MM.1S (cell line): ENCODE measurements at regions not wholly inside any gene's neighbourhood (a gene's known extent, or its start where the extent isn't known, plus 50 kb on each side); places are given as distances from the start of the nearest gene placed in this dataset.

ENCODE experiments used
- DNase-seq: peaks from one replicate; pipeline ENCODE4 v3.0.0-alpha.2; 2015
- H2AFZ ChIP-seq: fragments of 300-600 bp; sonication (generic); 2 replicates; pipeline ENCODE4 v1.6.0; 2016; ENCODE audit warnings: antibody characterized with exemption, low read length
- H3F3A ChIP-seq: fragments of 300-600 bp; sonication (generic); 2 replicates; pipeline ENCODE4 v1.6.1; 2016; ENCODE audit warnings: mild to moderate bottlenecking, antibody characterized with exemption, low read length, moderate library complexity, mixed read lengths; ENCODE audit not compliant: insufficient read depth
- H3K27ac ChIP-seq: fragments of 300-600 bp; sonication (generic); 2 replicates; pipeline ENCODE4 v1.5.1; 2016; ENCODE audit warnings: mild to moderate bottlenecking, low read length
- H3K27me3 ChIP-seq: fragments of 300-600 bp; sonication (generic); replicated peaks from 2 replicates; pipeline ENCODE4 v1.6.0; 2016; ENCODE audit warnings: low read length; ENCODE audit not compliant: insufficient read depth
- H3K36me3 ChIP-seq: fragments of 300-600 bp; sonication (generic); replicated peaks from 2 replicates; pipeline ENCODE4 v1.6.1; 2016; ENCODE audit warnings: mild to moderate bottlenecking, low read length, mixed read lengths; ENCODE audit not compliant: insufficient read depth
- H3K4me1 ChIP-seq: fragments of 300-600 bp; sonication (generic); 2 replicates; pipeline ENCODE4 v1.6.1; 2016; ENCODE audit warnings: low read length, mixed read lengths
- H3K4me2 ChIP-seq: fragments of 300-600 bp; sonication (generic); 2 replicates; pipeline ENCODE4 v1.6.0; 2016; ENCODE audit warnings: low read depth, low read length
- H3K4me3 ChIP-seq: fragments of 300-600 bp; sonication (generic); 2 replicates; pipeline ENCODE4 v1.5.1; 2016; ENCODE audit warnings: low read length, mixed read lengths
- H3K79me2 ChIP-seq: fragments of 300-600 bp; sonication (generic); 2 replicates; pipeline ENCODE4 v1.6.1; 2016; ENCODE audit warnings: mixed run types, low read length, mixed read lengths
- H3K9ac ChIP-seq: fragments of 300-600 bp; sonication (generic); 2 replicates; pipeline ENCODE4 v1.6.1; 2016; ENCODE audit warnings: low read length, mixed read lengths
- H3K9me2 ChIP-seq: fragments of 300-600 bp; sonication (generic); replicated peaks from 2 replicates; pipeline ENCODE4 v1.6.1; 2016; ENCODE audit warnings: mild to moderate bottlenecking, low read length, mixed read lengths; ENCODE audit not compliant: insufficient read depth
- H3K9me3 ChIP-seq: fragments of 300-600 bp; sonication (generic); replicated peaks from 2 replicates; pipeline ENCODE4 v1.6.1; 2016; ENCODE audit warnings: mild to moderate bottlenecking, low read length, mixed read lengths; ENCODE audit not compliant: insufficient read depth
- H4K20me1 ChIP-seq: fragments of 300-600 bp; sonication (generic); 2 replicates; pipeline ENCODE4 v1.6.1; 2016; ENCODE audit warnings: mild to moderate bottlenecking, low read length, moderate library complexity, mixed read lengths; ENCODE audit not compliant: insufficient read depth
- CTCF ChIP-seq: fragments of 300-600 bp; sonication (generic); IDR thresholded peaks from 2 replicates; pipeline ENCODE4 v1.5.1; 2016; ENCODE audit warnings: antibody characterized with exemption, low read length, mixed read lengths
- EZH2 ChIP-seq: fragments of 300-600 bp; sonication (generic); optimal IDR thresholded peaks from 2 replicates; pipeline ENCODE3; 2017; ENCODE audit warnings: low read depth, mild to moderate bottlenecking, antibody characterized with exemption, low read length, mixed read lengths
- EZH2phosphoT487 ChIP-seq: fragments of 300-600 bp; sonication (generic); IDR thresholded peaks from 2 replicates; pipeline ENCODE4 v1.6.1; 2018; ENCODE audit warnings: antibody characterized with exemption, low read length

- DNase-seq: no peak
- Histone ChIP-seq H3K4me2 (no peak overlapping the region), H3K27me3 (no peaks in the 10 kb centered on the region), H3F3A (no peaks in the 10 kb centered on the region), H3K79me2 (no peaks in the 10 kb centered on the region), H3K4me1 (no peaks in the 10 kb centered on the region), H3K4me3 (no peak overlapping the region), H3K9ac (no peak overlapping the region), H2AFZ (no peak overlapping the region), H3K36me3 (no peaks in the 10 kb centered on the region), H3K9me2 (no peaks in the 10 kb centered on the region), H4K20me1 (no peaks in the 10 kb centered on the region), H3K9me3 (no peaks in the 10 kb centered on the region), H3K27ac (no peak overlapping the region)
- no peak for TF ChIP-seq EZH2phosphoT487
- no peak for TF ChIP-seq EZH2
- TF ChIP-seq CTCF: no peak
These were observed 96.7 kb upstream of the IKZF1 start for GRCh38 chr7:50207686-50208255.

GRCh38 chr7:50207251-50207564 is 97.3 kb upstream of the IKZF1 start:
- Histone ChIP-seq H3K9me3 (no peaks in the 10 kb centered on the region), H3K27ac (no peak overlapping the region), H3K79me2 (no peaks in the 10 kb centered on the region), H3K4me1 (no peaks in the 10 kb centered on the region), H3K36me3 (no peaks in the 10 kb centered on the region), H3K9ac (no peak overlapping the region), H3K4me2 (no peak overlapping the region), H3F3A (no peaks in the 10 kb centered on the region), H2AFZ (no peak overlapping the region), H3K9me2 (no peaks in the 10 kb centered on the region), H3K27me3 (no peaks in the 10 kb centered on the region), H4K20me1 (no peaks in the 10 kb centered on the region), H3K4me3 (no peak overlapping the region)
- TF ChIP-seq EZH2phosphoT487 (no peak), CTCF (no peak), EZH2 (no peak)
- DNase-seq: no peak

- H3K27me3 ChIP-seq: no peaks in the 10 kb centered on the region
- no peak overlapping the region for H3K4me2 ChIP-seq
- no peaks in the 10 kb centered on the region for H3K4me1 ChIP-seq
- H3K4me3 ChIP-seq: no peak overlapping the region
- no peaks in the 10 kb centered on the region for H4K20me1 ChIP-seq
- H3K79me2 ChIP-seq: no peaks in the 10 kb centered on the region
- no peaks in the 10 kb centered on the region for H3K9me2 ChIP-seq
- TF ChIP-seq EZH2phosphoT487 (no peak), EZH2 (no peak), CTCF (no peak)
- no peak for DNase-seq
- H3K9me3 ChIP-seq: no peaks in the 10 kb centered on the region
- H2AFZ ChIP-seq: no peak overlapping the region
- H3K9ac ChIP-seq: no peak overlapping the region
- H3K36me3 ChIP-seq: no peaks in the 10 kb centered on the region
- no peaks in the 10 kb centered on the region for H3F3A ChIP-seq
- no peak overlapping the region for H3K27ac ChIP-seq
These were observed 97.9 kb upstream of the IKZF1 start for GRCh38 chr7:50206453-50207250.
